ENCODE measurements at regions not wholly inside any gene's neighbourhood (a gene's known extent, or its start where the extent isn't known, plus 50 kb on each side); places are given as distances from the start of the nearest gene placed in this dataset.

GRCh38 chr10:124257781-124258180, 160.9 kb downstream of the OAT start:
- no peak for TF ChIP-seq CTCF (optimal IDR thresholded peaks at IDR 0.05 in 1 of 3, IDR thresholded peaks at IDR 0.05 in 1 of 3, conservative IDR thresholded peaks at IDR 0.05 in 1 of 3; ENCODE audit: extremely low read depth in 1 of 3, insufficient read depth in 2 of 3, low read length in 3 of 3)
- TF ChIP-seq EZH2 (IDR thresholded peaks at IDR 0.05; ENCODE audit: low read length): no peak
